GM13976 (cell line): ENCODE measurements at regions not wholly inside any gene's neighbourhood (a gene's known extent, or its start where the extent isn't known, plus 50 kb on each side); places are given as distances from the start of the nearest gene placed in this dataset.

Source experiments
- DNase-seq: peaks from one replicate; pipeline ENCODE4 v3.0.0; 2012; ENCODE audit warnings: low spot score
- CTCF ChIP-seq: IDR thresholded peaks from 2 replicates; pipeline ENCODE4 v1.5.1; 2012; ENCODE audit warnings: borderline replicate concordance, mild to moderate bottlenecking; ENCODE audit not compliant: insufficient read depth; ENCODE audit errors: extremely low read depth, missing control alignments, control extremely low read depth
- in situ Hi-C: fragments of 300-500 bp; cut with MboI; formaldehyde crosslinking; loops from one replicate; pipeline ENCODE4 v1.12.0; 2022; ENCODE audit warnings: low sequenced_read_pairs, mixed read lengths, inconsistent platforms; ENCODE audit not compliant: unreplicated experiment

- in situ Hi-C loops, result loop anchor here (25.0 kb wide), 1 partner anchor 266 kb away; no protein-coding TSS in a partner anchor
- TF ChIP-seq CTCF, result no peak
- no peak for DNase-seq
Measured at GRCh38 chr17:73703192-73703591, 58.9 kb upstream of the SDK2 start.

- in situ Hi-C loops, result loop anchor here (25.0 kb wide), 1 partner anchor 267 kb away; no protein-coding TSS in a partner anchor
- no peak for TF ChIP-seq CTCF
- DNase-seq, result no peak
Measured at GRCh38 chr17:73703917-73704316, 59.7 kb upstream of the SDK2 start.

- in situ Hi-C loops, result loop anchor here (25.0 kb wide), 1 partner anchor 268 kb away; no protein-coding TSS in a partner anchor
- DNase-seq, result no peak
- TF ChIP-seq CTCF, result no peak
Measured at GRCh38 chr17:73705594-73705993, 61.3 kb upstream of the SDK2 start.

GRCh38 chr17:73706428-73706827 lies 62.2 kb upstream of the SDK2 start:
- TF ChIP-seq CTCF, result no peak
- in situ Hi-C loops, result loop anchor here (25.0 kb wide), 1 partner anchor 269 kb away; no protein-coding TSS in a partner anchor
- DNase-seq, result no peak

- no peak for TF ChIP-seq CTCF
- in situ Hi-C loops, result loop anchor here (25.0 kb wide), 1 partner anchor 270 kb away; no protein-coding TSS in a partner anchor
- no peak for DNase-seq
Measured at GRCh38 chr17:73706858-73707257, 62.6 kb upstream of the SDK2 start.

GRCh38 chr17:73707358-73707757 lies 63.1 kb upstream of the SDK2 start:
- in situ Hi-C loops, result loop anchor here (25.0 kb wide), 1 partner anchor 270 kb away; no protein-coding TSS in a partner anchor
- DNase-seq, result no peak
- no peak for TF ChIP-seq CTCF

- in situ Hi-C loops, result loop anchor here (25.0 kb wide), 1 partner anchor 273 kb away; no protein-coding TSS in a partner anchor
Measured at GRCh38 chr17:73710095-73710592, 65.9 kb upstream of the SDK2 start.

More at GRCh38 chr17:73710095-73710592, 65.9 kb upstream of the SDK2 start:
- peak; percentile 65 for TF ChIP-seq CTCF
- DNase-seq, result peak; percentile 81
